ENCODE measurements at regions not wholly inside any gene's neighbourhood (a gene's known extent, or its start where the extent isn't known, plus 50 kb on each side); places are given as distances from the start of the nearest gene placed in this dataset.

DNA sequence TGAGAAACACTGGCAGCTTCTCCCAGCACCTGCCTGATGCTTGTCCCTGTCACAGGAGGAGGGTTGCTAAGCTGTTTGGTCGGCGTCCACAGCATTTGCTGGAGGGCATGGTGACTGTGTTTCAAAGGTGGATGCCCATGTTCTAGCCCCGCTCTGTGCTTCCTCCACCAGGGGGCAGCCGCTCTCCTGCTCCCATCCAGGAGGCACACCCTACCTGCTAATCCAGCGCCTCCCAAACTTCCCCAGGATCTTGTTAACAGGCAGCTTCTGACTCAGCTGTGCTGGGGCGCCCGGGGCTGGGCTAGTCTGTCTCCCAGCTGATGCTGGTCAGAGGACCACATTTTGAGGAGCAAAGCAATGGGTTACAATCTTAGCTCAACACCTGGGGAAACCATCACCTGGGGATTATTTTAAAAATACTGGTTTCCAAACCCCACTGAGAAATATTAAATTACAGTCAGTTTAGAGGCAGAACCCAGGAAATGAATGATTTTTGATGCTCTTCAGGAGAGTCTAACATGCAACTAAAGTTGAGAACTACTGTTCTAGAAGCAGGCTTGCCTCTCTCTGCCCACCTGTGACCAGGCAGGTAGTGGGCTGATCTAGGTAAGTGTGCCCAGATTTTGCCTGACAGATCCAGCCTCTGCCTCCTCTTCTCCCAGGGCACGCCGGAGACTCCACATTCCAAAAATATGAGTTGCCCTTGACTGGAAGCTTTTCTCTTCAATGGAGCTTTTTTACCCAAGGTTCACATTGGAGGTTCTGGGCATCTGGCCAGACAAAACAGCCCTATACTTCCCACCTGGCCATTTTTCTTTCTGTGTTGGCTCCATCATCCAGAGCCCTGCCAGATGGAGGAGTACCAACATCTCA is 92.7 kb upstream of the GPR26 start:
- DNase-seq (ENCODE audit: low read depth, low spot score) = no peak

DNA sequence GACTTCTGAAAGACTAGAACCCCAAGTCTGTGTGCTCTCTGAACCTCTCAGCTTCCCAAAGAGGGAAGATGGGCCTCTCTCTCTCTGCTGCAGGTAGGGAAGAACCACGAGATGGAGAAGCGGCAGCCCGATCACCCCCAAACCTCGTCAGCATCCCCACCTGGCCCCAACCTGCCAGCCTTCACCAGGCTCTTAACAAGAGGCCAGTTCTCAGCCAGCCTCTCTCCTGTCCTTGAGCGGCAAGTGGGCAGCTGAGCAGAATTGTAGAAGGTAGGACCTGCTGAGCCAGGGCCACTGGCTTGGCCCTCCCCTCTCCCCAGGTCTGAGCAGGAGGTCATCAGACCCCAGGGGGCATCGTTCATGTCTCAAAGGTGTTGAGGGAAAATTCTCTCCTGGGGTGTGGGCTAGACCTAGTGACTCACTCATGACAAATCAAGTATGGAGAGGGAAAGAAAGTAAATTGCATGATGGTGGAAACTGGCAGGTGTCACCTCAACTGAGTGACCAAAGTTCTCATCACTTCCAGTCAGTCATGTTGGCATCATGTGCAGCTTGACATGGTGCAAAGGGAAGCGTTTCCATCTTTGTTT is 92.0 kb upstream of the GPR26 start:
- DNase-seq (ENCODE audit: low read depth, low spot score) = no peak

DNA sequence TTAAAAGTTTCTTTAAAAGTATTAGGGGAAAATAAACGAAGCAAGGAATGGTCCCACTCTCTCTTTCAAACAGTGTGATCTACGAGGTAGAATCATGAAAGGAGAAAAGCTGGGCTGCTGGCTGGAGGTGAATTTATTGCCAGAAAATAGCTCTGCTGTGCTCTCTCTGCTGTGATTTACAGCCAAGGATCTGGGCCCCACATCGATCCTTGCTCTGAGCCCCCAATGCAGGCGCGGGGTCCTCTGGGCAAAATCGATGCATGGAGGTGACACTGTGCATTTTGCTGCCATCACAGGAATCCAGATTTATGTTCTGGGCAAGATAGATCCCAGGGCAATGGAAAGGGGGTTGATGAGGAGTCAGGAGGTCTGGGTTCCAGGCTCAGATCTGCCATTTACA is 91.0 kb upstream of the GPR26 start:
- no peak for DNase-seq (ENCODE audit: low read depth, low spot score)

DNA sequence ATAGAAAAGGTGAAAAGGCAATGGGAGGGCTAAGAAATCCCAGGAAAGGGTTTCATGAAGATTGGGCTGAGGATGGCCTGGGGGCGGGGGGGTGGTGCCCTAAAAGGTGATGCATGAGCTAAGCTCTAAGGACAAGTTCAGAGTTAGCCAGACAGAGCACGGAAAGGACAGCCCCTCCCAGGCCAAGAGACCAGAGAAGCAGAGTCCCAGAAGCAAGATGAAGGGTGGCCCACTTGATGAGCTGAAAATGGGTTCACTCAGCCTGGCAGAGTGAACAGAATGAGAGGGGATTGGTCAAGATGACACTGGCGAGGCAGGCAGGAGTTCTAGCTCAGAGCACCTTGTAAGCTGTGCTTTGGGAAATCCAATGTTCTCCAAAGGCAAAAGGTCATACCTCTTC is 89.4 kb upstream of the GPR26 start:
- no peak for DNase-seq (ENCODE audit: low read depth, low spot score)

DNA sequence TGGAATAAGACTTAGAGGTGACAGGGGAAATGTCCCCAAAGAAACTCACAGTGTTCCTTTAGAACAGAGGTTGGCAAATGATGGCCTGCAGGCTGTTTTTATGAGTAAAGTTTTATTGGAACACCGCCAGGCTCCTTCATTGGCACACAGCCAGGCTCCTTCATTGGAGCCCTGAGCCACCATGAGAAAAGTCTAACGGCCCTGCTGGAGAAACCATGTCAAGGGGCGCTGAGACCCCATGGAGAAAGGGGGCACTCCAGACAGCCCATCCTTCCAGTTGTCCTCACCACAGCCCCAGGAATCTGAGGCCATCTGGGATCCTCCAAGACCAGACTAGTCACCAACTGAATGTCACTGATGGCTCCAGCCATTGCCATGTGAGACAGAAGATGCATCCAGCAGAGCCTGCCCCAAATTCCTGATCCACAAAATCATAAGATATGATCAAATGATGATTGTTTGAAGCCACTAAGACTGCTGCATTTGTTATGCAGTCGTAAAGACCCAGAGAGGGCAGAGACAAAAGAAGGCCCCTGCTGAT is 88.2 kb upstream of the GPR26 start:
- DNase-seq (ENCODE audit: low read depth, low spot score) = no peak

DNA sequence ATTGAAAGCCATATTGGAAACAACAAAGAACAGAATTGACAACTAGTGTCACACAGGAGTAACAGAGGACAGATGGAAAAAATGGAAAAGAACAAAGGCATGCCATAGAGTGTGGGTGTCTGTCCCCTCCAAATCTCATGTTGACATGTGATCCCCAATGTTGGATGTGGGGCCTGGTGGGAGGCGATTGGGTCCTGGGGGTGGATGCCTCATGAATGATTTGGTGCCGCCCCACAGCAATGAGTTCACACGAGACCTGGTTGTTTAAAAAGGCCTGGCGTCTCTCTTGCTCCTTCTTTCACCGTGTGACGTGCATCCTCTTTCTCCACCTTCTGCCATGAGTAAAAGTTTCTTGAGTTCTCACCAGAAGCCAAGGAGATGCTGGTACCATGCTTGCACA is 87.4 kb upstream of the GPR26 start:
- no peak for DNase-seq (ENCODE audit: low read depth, low spot score)

DNA sequence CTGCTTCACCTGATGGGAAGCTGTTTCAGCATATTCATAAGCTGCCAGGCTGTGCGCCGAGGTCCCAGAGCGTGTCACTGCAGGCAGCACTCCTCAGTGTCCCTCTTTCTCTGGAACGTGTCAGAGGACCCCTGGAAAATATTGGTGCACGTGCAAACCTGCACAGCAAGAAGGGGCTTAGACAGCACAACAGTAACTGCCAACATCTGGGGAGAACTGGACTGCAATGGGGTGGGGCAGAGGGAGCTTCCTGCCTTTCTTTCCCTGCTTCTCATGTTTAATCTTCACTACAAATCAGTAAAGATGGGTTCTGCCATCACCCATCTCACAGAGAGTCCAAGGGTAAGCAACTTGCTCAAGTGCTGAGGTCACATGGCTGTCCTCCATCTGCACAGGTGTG is 86.5 kb upstream of the GPR26 start:
- DNase-seq (ENCODE audit: low read depth, low spot score) = no peak

DNA sequence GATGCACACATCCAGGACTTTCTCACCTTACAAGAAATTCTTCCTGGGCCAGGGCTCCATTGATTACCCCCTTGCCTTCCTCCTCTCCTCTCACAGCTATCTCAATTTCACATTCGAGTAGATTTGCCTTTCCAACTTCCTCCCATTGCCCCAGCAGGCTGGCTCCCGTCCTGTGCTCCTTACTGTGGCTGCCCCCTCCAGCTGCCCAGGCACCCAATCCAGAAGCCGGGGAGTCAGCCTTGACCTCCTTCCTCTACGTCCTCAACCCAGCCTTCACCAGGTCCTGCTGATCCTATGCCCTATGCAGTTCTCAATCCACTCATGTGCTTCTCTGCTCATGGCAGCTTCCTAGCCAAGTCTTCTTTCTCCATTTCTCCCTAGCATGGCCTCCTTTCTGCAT is 85.7 kb upstream of the GPR26 start:
- no peak for DNase-seq (ENCODE audit: low read depth, low spot score)

DNA sequence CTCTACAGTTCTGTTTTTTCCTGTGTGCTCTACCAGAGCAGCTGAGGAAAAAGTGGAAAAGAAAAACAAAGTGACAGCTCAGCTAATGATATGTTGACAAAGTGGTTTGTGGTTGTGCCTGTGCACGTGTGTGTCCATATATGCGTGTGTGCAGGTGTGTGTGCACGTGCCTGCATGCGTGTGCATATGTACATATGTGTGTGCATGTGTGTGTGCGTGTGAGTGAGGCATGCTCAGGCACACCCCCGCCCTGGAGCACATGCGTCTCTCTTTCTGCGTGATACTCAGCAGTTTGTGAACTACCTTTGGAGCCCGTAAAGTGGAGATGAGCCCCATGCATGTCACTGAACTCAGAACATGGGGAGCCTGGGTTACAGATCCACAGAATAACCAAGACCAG is 84.5 kb upstream of the GPR26 start:
- DNase-seq (ENCODE audit: low read depth, low spot score) = no peak

DNA sequence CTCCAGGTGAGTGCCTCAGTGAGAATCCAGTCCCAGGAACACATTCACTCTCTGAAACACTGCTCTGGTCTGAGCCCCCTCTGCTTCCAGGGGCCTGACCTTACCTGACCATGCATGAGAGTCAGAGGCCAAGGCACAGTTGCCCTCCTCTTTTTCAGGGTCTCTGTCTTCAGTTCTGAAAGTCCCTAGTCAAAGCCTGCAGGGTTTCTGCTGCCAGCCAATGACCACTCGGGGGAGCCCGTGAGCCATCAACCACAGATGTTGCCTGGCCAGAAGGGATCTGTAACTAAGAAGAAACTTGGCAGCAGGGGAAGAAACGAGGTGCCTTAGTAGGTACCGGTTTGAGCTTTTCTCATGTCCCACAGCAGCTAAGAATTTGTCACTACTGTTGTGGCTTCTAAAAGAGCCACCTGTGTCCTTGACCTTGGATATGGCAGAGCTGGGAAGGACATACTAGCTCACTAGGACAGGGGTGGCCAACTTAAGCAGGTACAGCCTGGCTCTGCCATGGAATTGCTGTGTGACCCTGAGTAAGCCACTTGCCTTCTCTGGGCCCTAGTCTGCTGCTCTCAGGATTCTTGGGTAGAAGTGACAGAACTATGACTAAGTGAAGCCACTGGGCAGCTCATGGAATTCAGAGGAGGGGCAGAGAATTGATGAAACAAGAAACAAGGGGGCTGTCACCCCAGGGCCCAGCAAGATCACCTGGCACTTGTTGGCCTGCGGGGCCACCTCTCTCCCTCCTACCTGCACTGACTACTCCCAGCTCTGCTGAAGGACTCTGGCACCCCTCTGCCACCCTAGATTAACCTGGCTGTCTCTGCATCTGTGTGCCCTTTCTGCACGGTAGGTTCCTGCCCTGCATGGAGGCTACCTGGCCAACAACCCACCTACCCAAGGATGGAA is 83.8 kb upstream of the GPR26 start:
- DNase-seq (ENCODE audit: low read depth, low spot score) = no peak

DNA sequence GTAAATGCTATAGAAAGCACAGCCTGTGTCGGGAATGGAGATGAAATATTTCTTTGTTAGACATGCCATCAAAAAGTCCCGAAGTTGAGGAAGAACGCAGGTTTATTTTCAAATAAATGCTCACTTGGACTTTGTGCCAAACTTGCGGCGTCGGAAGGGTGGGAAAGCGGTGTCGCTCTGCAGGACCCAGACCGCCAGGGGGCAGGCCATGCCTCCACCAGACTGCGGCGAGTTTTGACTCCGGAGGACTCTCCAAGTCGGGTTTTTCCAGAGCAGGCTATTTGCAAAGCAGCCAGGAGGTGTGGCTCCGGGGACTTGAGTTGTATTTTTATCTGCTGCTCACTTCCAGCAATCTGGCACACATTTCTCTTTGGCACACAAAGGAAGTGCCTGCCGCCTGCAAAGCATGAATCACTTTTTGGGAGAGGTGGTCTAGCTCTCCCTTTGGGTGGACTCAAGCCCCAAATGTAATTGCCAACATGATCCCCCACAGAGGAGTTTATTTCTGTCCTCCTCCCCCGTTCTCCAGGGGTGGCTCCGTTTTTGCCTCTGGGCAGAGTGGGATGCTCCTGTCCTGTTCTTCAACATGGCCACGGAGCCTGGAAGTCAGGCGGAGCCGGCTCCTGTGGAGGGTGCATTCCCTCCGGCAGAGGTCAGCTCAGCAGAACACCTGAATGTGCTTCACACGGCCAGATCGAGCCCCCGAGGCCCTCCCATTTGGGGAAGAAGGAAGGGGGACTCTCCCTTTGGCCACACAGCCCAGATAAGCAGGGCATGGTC is 82.3 kb upstream of the GPR26 start:
- no peak for DNase-seq (ENCODE audit: low read depth, low spot score)

DNA sequence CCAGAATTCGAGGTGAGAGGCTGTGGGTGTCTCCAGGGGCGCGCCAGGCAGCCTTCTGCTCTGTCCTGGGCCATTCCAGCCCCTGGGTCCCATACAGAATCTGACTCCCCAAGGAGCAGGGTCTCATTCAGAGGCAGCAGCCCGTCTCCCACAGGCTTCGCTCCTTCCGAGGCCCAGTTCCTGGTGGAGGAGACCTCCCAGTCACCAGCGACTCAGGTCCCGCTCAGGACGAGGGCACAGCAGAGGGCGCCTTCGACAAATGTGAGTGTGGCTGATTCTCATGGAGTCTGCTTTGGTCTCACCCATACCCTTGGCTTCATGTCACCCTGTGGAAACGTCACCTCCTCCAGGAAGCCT is 81.8 kb upstream of the GPR26 start:
- no peak for DNase-seq (ENCODE audit: low read depth, low spot score)

DNA sequence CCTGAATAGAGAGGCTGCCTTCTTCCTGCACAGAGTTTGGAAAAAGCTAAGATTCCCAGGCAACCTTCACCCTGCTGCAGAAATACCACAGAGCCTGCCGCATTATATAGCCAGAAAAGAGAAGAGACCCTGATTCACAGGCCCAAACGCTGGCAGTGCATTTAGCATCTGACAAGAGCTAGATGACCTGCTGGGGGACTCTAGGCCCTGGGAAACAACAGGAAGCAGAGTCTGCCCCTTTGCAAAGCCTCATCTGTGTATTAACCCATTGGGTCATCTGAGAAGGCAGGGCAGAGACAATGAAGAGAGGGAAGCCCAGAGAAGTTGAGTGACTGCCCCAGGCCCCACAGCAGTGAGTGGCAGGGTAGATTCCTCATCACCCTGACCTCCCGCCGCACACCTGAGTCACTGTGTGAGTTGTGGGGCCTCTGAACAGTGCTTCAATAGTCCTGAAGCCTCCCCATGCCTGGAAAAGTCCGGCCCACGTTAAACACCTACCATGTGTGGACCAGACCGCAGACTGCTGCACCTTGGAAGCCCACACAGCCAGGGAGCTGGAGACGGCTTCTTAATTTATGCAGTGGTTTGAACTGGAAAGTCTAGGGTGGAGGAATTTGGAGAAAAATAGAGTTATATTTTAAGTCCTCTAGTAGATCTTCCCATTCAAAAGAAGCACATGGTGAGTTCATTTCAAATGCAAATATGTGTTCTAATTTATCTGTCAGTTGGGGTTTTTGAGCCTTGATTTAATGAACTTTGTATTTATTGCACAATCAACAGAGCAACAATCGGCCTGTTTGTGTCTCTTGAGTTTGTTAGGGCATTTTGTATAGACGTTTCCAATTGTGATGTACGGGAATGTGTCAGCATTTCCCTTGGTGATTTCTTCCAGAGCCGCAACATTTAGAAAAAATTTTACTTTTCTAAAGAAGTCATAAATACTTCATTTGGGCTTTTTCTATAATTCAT is 80.4 kb upstream of the GPR26 start:
- no peak for DNase-seq (ENCODE audit: low read depth, low spot score)

DNA sequence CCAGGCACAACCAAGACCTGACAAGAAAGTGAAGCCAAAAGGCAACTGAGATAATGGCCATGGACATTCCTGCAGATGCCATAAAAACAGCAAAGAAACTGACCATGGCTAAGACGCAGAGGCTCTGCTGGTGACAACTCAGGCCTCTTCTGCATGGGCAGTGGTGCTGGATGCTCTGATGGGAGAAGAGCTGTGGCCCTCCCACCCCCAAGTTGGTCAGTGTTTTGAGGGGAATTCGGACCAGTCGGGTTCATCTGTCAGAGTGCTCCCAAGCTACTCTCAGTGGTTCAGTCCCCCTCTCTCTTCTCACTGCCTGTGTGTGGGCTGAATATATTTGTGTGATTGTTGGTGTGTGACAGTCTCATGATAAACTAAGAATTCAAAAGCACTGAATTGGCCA is 79.0 kb upstream of the GPR26 start:
- no peak for DNase-seq (ENCODE audit: low read depth, low spot score)

DNA sequence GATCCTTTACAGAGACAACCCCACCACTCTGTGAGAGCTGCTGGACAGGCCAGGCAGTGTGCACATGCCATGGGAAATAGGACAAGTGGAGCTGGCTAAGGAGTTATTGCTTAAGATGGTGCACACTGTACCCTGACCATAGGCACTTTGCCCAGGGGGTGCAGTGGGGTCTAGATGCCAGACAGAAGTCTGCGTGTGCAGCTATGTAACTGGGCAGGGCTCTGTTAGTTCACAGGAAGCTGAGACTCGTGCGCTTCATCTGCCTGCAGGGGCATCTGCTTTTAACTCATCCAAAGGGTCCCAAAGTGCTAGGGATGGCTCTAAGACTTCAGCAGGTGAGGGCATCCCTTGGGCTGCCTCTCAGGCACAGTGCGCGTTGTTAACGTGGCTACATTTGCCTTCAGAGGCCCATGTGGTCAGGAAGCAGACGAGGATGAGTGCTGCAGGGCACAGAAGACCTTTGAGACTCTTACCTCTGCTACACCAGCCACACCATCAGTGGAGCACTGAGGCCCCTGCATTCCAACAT is 77.7 kb upstream of the GPR26 start:
- DNase-seq (ENCODE audit: low read depth, low spot score) = no peak

DNA sequence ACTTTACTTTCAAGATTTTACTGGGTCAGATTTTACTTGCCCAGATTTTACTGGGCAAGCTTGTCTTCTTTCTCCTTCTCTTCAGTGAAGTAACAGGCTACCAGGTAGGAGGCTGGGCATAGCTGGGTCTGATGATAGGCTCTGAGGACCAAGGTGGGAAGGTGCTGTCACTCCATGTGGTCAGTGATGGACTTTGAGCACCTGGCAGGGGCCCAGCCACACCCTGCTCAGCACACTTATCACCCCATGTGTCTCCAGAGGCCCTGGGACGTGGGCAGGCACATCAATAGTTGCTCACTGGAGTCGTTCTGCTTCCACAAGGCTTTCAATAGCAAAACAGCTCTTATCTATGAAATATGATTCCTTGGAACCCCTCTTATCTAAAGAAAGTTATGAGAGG is 70.5 kb upstream of the GPR26 start:
- DNase-seq (ENCODE audit: low read depth, low spot score) = no peak

DNA sequence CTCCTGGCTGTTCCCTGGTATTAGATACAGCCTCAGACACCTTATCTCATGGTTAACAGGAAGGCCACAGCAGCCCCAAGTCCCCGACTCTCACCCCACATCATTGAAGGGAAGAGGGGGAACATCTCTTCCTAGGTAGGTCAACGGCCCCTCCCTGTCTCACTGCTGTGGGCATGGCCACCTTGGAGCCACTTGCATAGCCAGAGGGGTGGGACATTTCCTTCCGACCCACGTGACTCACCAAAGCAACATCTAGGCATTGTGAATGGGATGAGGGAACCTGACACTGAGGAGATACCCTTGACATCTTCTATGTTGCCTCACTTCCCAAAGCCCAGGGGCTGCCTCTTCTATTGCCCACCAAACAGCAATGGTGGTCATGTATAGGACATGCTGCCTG is 68.5 kb upstream of the GPR26 start:
- DNase-seq (ENCODE audit: low read depth, low spot score) = no peak

DNA sequence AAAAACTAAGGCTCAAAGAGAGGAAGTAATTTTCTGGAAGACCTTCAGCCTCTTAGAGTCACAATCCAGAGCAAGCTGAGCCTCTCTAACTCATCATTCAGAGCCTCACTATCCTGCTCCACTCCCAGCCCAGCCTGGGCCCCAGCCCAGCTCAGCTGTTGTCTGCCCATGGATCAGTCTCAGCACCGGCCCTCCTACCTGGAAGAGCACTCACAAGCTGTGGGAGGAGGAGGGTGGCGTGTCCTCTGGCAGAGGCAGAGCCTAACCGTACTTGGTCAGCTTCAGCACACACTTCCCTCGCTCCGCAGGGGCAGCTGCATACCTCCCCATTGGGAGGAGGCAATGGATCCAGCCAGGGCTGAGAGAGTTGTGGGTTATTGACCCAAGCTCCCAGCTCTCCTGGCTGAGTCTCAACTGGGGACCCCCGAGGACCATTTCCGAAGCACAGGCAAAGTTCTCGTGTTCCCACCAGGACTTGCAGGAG is 66.7 kb upstream of the GPR26 start:
- no peak for DNase-seq (ENCODE audit: low read depth, low spot score)

DNA sequence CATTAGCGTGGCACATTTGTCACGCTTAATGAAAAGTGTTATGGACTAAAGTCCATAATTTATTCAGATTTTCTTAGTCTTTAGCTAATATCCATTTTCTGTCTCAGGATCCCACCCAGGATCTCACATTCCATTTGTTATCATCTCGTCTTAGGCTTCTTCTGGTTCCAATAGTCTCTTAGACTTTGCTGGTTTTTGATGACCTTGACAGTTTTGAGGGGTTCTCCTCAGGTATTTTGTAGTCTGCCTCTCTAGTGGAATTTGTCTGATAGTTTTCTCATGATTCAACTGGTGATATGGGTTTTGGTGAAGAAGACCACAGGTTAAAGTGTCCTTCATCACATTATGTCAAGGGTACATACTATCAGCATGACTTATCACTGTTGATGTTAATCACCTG is 66.0 kb upstream of the GPR26 start:
- DNase-seq (ENCODE audit: low read depth, low spot score) = no peak

DNA sequence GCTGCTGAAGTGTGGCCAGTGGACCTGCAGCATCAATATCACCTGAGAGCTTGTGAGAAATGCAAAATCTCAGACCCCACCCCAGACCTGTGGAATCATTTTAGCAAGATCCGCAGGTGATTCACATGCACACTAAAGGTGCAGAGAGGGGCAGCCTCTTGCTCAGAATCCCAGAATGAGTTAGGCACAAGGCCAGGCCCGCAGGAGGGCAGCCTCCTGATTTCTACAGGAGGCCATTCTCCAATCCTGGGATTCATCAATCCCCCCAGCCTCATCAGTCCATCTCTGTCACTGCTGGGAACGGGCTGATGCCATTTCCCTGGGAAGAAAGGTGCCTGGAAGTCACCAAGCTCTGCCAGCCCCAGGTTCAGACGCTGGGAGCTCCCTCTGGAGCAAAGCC is 63.0 kb upstream of the GPR26 start:
- DNase-seq (ENCODE audit: low read depth, low spot score) = no peak
